Sciatic nerve (tissue), 2 donors: ENCODE measurements at regions not wholly inside any gene's neighbourhood (a gene's known extent, or its start where the extent isn't known, plus 50 kb on each side); places are given as distances from the start of the nearest gene placed in this dataset.

Source experiments
- ATAC-seq: fragments of 200-7000 bp; cut with Tn5 transposase; one replicate; pipeline ENCODE4 v1.9.1; 2020; ENCODE audit warnings: mild to moderate bottlenecking, moderate library complexity
- DNase-seq: peaks from one replicate; pipeline ENCODE4 v3.0.0-alpha.2; 2020; ENCODE audit warnings: low spot score
- intact Hi-C: fragments of 100-400 bp; cut with DNase I; formaldehyde crosslinking; loops from one replicate; pipeline ENCODE4 v1.14.2; 2022
- donor health status: DM: no; HTN: no; CAD: no.
- donor health status: DM: no; HTN: no; CAD: no.

GRCh38 chr17:53891726-53892125 lies 69.0 kb downstream of the KIF2B start:
- intact Hi-C loops, result no loop called here

GRCh38 chr17:53892222-53892621 lies 69.5 kb downstream of the KIF2B start:
- ATAC-seq (no peak), DNase-seq (no peak)
- intact Hi-C loops, result no loop called here

More at GRCh38 chr17:53891726-53892125, 69.0 kb downstream of the KIF2B start:
- DNase-seq (no peak), ATAC-seq (no peak)

- no peak for DNase-seq
- intact Hi-C loops, result no loop called here
- ATAC-seq, result no peak
Observed at GRCh38 chr17:53894591-53894990, 71.9 kb downstream of the KIF2B start.

DNA sequence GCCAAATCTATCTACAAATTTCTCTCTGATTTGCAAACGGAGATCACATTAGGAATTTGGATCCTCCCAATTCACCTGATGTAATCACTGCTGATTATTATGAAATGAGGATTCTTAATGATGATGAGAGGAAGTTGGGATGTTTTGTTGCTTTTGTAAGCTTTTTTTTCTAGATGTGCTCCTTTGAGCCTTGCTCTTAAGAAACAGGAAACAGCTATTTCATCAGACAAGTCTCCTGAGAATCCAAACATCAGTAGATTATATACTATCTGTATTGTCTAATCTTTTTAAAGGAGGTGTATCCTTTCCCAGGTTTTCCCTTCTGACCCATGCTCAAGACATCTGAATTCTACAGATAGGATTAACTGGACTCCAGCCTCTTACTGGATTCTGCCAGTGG lies 73.3 kb downstream of the KIF2B start:
- ATAC-seq, result no peak
- no peak for DNase-seq
- intact Hi-C loops, result no loop called here

GRCh38 chr17:53900951-53901350 lies 78.2 kb downstream of the KIF2B start:
- intact Hi-C loops, result no loop called here
- no peak for ATAC-seq
- no peak for DNase-seq

- no peak for DNase-seq
- ATAC-seq, result no peak
- intact Hi-C loops, result no loop called here
Observed at GRCh38 chr17:53907435-53907834, 84.7 kb downstream of the KIF2B start.

- DNase-seq (no peak), ATAC-seq (no peak)
- intact Hi-C loops, result no loop called here
Observed at GRCh38 chr17:53909802-53910201, 87.1 kb downstream of the KIF2B start.

DNA sequence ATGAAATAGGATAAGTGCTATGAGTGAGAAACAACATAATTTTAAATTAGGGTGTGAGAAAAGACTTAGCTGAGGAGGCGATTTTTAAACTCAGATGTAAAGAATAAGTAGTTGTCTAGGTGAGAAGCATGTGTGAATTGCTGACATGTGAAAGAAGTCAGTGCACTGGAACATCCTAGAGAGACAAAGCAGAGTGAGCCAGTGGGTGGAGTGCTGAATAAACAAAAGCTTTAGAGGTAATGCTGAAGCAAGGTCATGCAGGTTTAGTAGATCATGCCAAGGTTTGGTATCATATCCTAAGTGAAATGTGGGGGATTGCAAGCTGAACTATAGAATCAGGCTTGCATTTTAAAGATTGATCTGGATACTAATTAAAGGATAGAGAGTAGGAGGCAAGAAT lies 89.4 kb downstream of the KIF2B start:
- intact Hi-C loops, result no loop called here
- ATAC-seq, result no peak
- no peak for DNase-seq

DNA sequence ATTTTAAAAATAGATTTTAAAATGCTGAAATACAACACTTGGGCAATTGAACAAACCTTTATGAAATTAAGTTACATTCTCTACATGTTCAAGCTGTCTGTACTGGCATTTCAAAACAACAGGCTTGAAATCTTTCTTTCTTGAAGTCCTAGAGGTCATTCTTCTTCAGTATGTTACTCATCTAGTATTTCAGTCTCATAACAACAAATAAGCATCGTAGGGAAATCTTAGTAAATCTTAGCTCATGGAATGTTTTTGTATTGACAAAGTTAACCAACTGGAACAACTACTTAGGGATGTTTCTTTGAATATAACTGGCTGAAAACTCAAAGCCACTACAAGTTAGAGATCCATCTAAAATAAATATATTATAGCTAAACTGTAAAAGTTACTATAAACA lies 96.6 kb downstream of the KIF2B start:
- ATAC-seq (no peak), DNase-seq (no peak)
- intact Hi-C loops, result no loop called here

DNA sequence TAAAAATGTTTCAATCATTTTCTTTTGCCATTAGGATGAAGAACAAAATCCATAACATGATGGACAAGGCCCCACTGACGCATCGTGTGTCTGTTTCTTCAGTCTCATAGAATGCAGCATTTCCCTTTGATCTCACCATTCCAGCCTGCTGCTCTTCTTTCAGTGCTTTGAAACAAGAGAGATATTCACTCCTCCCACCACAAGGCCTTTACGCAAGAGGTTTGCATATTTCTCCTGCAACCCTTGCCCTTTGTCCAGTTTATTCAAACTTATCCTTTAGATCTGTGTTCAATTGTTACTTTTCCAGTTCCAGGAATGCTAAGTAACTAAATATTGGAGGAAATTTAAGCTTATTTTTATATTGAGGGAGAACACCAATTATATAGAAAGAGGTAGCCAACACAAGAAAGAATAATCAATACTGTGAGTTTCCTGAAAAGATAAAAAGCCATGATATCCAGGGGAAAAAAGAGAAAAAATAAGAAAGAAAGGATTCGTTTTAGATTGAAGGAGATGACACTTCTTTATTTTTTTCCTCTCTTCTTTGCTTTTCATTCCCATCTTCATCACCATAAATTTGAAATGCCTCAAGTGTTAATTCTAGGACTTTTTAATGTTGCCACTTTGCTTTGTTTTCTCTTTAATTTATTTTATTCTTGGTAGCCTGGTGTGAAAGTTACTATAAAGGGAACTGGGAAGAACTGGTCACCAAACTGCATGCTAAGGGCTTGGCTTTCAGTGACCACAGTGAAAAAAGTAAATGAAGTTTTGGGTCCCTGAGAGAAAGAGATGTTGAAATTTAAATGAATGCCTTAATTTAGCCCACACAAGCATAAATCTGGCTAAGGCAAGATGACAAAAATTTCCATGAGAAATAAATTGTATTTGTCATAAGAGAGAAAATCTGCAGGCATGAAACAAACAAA lies 102.1 kb downstream of the KIF2B start:
- no peak for DNase-seq
- intact Hi-C loops, result no loop called here
- peak; percentile 83 for ATAC-seq

DNA sequence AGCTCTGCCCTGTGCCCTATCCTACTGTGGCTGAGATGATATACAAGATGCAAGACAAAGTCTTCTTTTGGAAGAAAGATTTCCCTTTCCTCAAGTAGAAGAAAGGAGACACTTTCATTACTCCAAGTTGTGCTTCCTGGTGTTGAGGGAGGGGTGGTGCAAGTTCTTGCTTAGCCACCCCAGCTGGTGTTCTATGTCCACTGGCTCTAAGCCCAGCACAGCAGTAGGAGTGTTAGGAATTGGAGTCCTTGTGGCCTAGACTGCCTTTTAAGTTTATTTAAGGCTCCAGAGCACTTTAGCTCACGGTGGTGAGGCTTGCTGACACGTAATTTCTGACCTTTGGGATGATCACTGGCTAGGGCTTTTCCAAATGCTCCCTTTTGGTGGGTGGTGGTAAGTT lies 109.7 kb downstream of the KIF2B start:
- DNase-seq (no peak), ATAC-seq (no peak)

DNA sequence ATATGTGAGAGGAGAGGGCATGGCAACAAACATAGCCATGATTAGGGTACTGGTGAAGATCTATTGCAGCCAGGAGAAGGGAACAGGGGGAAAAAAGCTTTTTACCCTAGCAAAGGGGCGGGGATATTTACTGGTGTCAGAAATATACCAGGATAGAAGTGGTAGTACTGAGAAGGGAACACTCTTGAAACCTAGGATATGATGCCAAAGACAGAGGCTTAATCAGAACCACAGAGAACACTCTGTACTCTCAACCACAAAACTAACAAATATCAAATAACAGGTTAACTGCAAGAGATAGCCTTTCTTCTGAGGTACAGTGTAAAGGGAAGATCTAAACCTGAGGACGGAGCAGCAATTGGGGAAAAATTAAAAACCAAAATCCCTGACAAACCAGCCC lies 112.2 kb downstream of the KIF2B start:
- peak; percentile 34 for ATAC-seq

More for the DNA sequence above, 109.7 kb downstream of the KIF2B start:
- intact Hi-C loops, result no loop called here

DNA sequence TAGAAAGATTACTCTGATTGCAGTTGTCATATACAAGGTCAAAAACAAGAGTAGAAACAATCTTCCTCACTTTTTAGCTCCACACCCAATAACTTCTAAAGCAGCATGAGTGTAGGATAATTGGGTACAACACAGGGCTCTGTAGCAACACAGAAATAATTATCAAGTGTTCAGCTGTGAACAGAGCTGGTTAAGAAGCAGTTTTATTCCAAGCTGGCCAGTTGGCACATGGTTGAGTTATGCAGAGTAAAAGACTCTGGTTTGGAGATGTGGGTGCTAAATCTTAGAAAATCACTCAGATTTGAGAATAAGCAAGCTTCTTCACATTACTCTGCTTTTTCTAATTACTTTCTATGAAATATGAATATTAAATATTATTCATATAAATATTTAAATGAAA lies 118.5 kb downstream of the KIF2B start:
- ATAC-seq, result no peak
- intact Hi-C loops, result no loop called here
- DNase-seq, result no peak

More for the DNA sequence above, 112.2 kb downstream of the KIF2B start:
- DNase-seq, result no peak
- intact Hi-C loops, result no loop called here

DNA sequence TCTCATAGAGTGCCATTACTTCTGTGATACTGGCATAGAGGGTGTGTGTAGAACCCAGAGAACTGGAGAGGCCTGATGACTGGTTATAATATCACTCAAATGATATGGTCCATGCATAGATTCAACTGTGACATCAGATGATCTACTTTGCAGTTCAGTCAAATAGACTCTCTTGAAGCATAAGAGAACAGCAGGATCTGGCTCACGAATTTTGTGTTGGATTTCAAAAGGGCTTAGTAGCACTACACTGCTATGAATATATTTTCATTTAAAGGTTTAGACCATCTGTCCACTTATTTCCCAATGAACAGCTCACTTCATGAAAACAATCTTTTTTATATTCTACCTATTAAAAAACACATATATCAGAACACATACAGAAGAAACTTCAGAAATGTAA lies 119.7 kb downstream of the KIF2B start:
- intact Hi-C loops, result no loop called here
- ATAC-seq (no peak), DNase-seq (no peak)

- no peak for DNase-seq
- intact Hi-C loops, result no loop called here
- no peak for ATAC-seq
Observed at GRCh38 chr17:53942898-53943297, 120.2 kb downstream of the KIF2B start.

DNA sequence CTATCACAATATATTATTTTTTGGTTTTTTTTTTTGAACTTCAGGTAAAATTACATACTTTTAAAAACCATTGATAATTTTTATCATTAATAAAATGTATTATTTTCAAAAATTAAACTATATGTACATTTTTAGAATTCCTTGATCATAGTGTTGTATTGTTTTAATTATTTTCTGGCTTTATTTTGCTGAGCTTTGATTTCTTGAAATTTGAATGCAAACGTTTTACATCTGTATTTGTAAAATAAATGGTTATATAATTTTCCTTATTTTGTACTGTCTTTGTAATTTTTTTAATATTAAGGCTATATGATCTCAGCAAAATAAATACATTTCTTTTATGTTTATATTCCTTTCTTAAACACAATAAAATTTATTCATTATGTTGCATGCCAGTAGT lies 125.6 kb downstream of the KIF2B start:
- ATAC-seq (no peak), DNase-seq (no peak)
- intact Hi-C loops, result no loop called here

- ATAC-seq (no peak), DNase-seq (no peak)
- intact Hi-C loops, result no loop called here
Observed at GRCh38 chr17:53949473-53950090, 126.9 kb downstream of the KIF2B start.

GRCh38 chr17:53950207-53950857 lies 127.6 kb downstream of the KIF2B start:
- DNase-seq, result no peak
- intact Hi-C loops, result no loop called here
- no peak for ATAC-seq

GRCh38 chr17:53950858-53951250 lies 128.1 kb downstream of the KIF2B start:
- intact Hi-C loops, result no loop called here
- no peak for DNase-seq
- ATAC-seq, result no peak

DNA sequence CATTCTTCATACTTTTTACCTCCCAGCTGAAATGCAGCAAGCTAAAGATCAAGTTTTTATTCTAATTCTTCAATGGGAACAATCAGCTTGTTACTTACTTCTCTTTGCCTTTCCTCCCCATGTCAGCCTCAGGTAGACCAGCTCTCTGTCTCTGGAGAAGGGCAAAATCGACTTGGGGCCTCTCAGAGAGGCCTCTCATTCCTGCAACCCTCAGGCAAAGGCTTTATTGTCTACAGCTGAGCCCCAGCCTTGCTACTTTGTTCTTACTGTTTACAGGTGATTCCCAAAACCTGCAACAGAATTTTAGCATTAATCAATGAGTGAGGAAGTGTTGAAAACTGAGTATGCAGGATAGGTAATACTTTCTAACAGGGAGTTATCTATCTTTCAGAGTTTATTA lies 148.6 kb downstream of the KIF2B start:
- ATAC-seq (no peak), DNase-seq (no peak)
- intact Hi-C loops, result no loop called here
